HepG2 (cell line): ENCODE measurements at regions not wholly inside any gene's neighbourhood (a gene's known extent, or its start where the extent isn't known, plus 50 kb on each side); places are given as distances from the start of the nearest gene placed in this dataset.

Experiments
- ATAC-seq: fragments of 200-7000 bp; cut with Tn5 transposase; 3 replicates; pipeline ENCODE4 v1.9.1; 2020; ENCODE audit warnings: mild to moderate bottlenecking, moderate library complexity
- BruUV-seq: library from RNA; stranded (reverse); fragments of 400-500 nt; replicated peaks from 2 replicates; lab custom pipeline; 2021; lab: Mats Ljungman, UMichigan
- CTCF ChIA-PET: fragments of 300-600 bp; formaldehyde crosslinking; extraction: SDS; loops from one replicate; lab custom pipeline; 2021; ENCODE audit warnings: low total read pairs, inconsistent platforms, low intra/inter-chr PET ratio; lab: Yijun Ruan, JAX
- POLR2A ChIA-PET: fragments of 350-600 bp; sonication (Branson Sonifier 250); formaldehyde crosslinking; loops from one replicate; lab custom pipeline; 2020; ENCODE audit warnings: antibody characterized with exemption, inconsistent platforms; lab: Yijun Ruan, JAX
- DNase-seq: peaks from one replicate; pipeline ENCODE4 v3.0.0-alpha.2; 2015; ENCODE audit warnings: low spot score
- FAIRE-seq: peaks from 3 replicates; lab custom pipeline; 2011; peaks lifted over from hg19 to GRCh38; lab: Jason Lieb, UNC
- H2AFZ ChIP-seq: one replicate; pipeline ENCODE4 v1.6.1; 2011; ENCODE audit warnings: low read length, inconsistent platforms
- H3K27ac ChIP-seq: fragments of 300-600 bp; 3 replicates; pipeline ENCODE4 v1.8.0; 2011; ENCODE audit warnings: mixed run types, mild to moderate bottlenecking, mixed read lengths, low read length, inconsistent platforms; ENCODE audit not compliant: insufficient read depth; ENCODE audit errors: extremely low read length
- H3K27me3 ChIP-seq, 2 experiments: fragments of 200-600 bp in 1 of 2; 2 replicates in 1 of 2; 3 replicates in 1 of 2; pipeline versions ENCODE4 v1.6.0 to v1.8.0; 2011; ENCODE audit warnings: low read length in 2 of 2, mild to moderate bottlenecking in 2 of 2, moderate library complexity in 2 of 2, inconsistent platforms in 1 of 2; ENCODE audit not compliant: insufficient read depth in 2 of 2, control insufficient read depth in 1 of 2
- H3K36me3 ChIP-seq, 2 experiments: fragments of 200-600 bp in 1 of 2; replicated peaks in 1 of 2; 2 replicates in 1 of 2; 3 replicates in 1 of 2; pipeline versions ENCODE4 v1.5.1 to v1.8.0; 2011; ENCODE audit warnings: low read length in 2 of 2, inconsistent platforms in 1 of 2; ENCODE audit not compliant: insufficient read depth in 2 of 2, control insufficient read depth in 1 of 2
- H3K4me1 ChIP-seq: 2 replicates; pipeline ENCODE4 v1.5.1; 2012; ENCODE audit warnings: low read length, inconsistent platforms; ENCODE audit not compliant: insufficient read depth
- H3K4me2 ChIP-seq: 2 replicates; pipeline ENCODE4 v1.6.0; 2011; ENCODE audit warnings: low read depth, low read length, inconsistent platforms
- H3K4me3 ChIP-seq, 3 experiments: fragments of 200-600 bp in 1 of 3; sonication (generic), shearing (Covaris generic) in 1 of 3; replicated peaks in 1 of 3; 2 replicates each; pipeline ENCODE4 v1.5.1; 2011 to 2016; ENCODE audit warnings: low read length in 3 of 3, inconsistent platforms in 2 of 3, low read depth in 2 of 3, mild to moderate bottlenecking in 2 of 3, control low read depth in 1 of 3, mixed read lengths in 1 of 3; ENCODE audit not compliant: insufficient read depth in 1 of 3
- H3K79me2 ChIP-seq: one replicate; pipeline ENCODE4 v1.6.1; 2011; ENCODE audit warnings: low read length, inconsistent platforms; ENCODE audit not compliant: insufficient read depth
- H3K9ac ChIP-seq: 2 replicates; pipeline ENCODE4 v1.6.0; 2011; ENCODE audit warnings: mild to moderate bottlenecking, low read depth, low read length, inconsistent platforms; ENCODE audit not compliant: insufficient read depth
- H3K9me3 ChIP-seq: 2 replicates; pipeline ENCODE4 v1.5.1; 2012; ENCODE audit warnings: mild to moderate bottlenecking, low read length
- H4K20me1 ChIP-seq: 2 replicates; pipeline ENCODE4 v1.6.0; 2011; ENCODE audit warnings: inconsistent platforms, mild to moderate bottlenecking, low read length, moderate library complexity; ENCODE audit not compliant: insufficient read depth
- BRCA1 ChIP-seq: sonication (generic); formaldehyde crosslinking; IDR thresholded peaks from 2 replicates; pipeline ENCODE4 v1.4.0; 2020; ENCODE audit warnings: missing genetic modification reagents
- CBX5 ChIP-seq: sonication (generic); formaldehyde crosslinking; IDR thresholded peaks from 2 replicates; pipeline ENCODE4 v1.4.0; 2020; ENCODE audit warnings: missing genetic modification reagents, borderline replicate concordance
- ERF ChIP-seq: IDR thresholded peaks from 2 replicates; pipeline ENCODE4 v1.6.1; 2018; ENCODE audit warnings: missing biosample characterization, missing genetic modification reagents
- ETV6 ChIP-seq: sonication (generic); formaldehyde crosslinking; conservative IDR thresholded peaks from 2 replicates; pipeline ENCODE4 v1.4.0; 2020; ENCODE audit warnings: missing genetic modification reagents
- IRX3 ChIP-seq: sonication (generic); formaldehyde crosslinking; IDR thresholded peaks from 2 replicates; pipeline ENCODE4 v1.8.1; 2023; ENCODE audit warnings: mild to moderate bottlenecking, low read depth, missing genetic modification reagents, borderline replicate concordance
- MATR3 ChIP-seq: sonication (generic); formaldehyde crosslinking; IDR thresholded peaks from 2 replicates; pipeline ENCODE4 v1.4.0; 2020; ENCODE audit warnings: missing genetic modification reagents
- SMYD3 ChIP-seq: sonication (generic); formaldehyde crosslinking; IDR thresholded peaks from 2 replicates; pipeline ENCODE4 v1.8.1; 2023; ENCODE audit warnings: mild to moderate bottlenecking, missing genetic modification reagents
- TGIF2 ChIP-seq: IDR thresholded peaks from 2 replicates; pipeline ENCODE4 v1.6.1; 2016; ENCODE audit warnings: control low read depth, missing compliant biosample characterization
- ZFYVE20 ChIP-seq: sonication (generic); formaldehyde crosslinking; IDR thresholded peaks from 2 replicates; pipeline ENCODE4 v1.8.0; 2023; ENCODE audit warnings: low read depth, mild to moderate bottlenecking, moderate library complexity, missing genetic modification reagents, borderline replicate concordance
- ZNF431 ChIP-seq: sonication (generic); formaldehyde crosslinking; IDR thresholded peaks from 2 replicates; pipeline ENCODE4 v1.9.0; 2022; ENCODE audit warnings: missing genetic modification reagents, low read depth, mild to moderate bottlenecking, borderline replicate concordance
- ZNF780A ChIP-seq: sonication (generic); formaldehyde crosslinking; IDR thresholded peaks from 2 replicates; pipeline ENCODE4 v1.8.0; 2022; ENCODE audit warnings: mild to moderate bottlenecking, missing genetic modification reagents, moderate library complexity
- WGBS: methylation state at CpG from one replicate; pipeline ENCODE4 v1.1.6; 2017; ENCODE audit warnings: low lambda C conversion rate; 5-methylcytosine and 5-hydroxymethylcytosine counted together
- in situ Hi-C: cut with HindIII; loops from 2 replicates; pipeline ENCODE4 v1.10.0; 2017; ENCODE audit warnings: low pct_unique_long_range_greater_than_20kb; ENCODE audit not compliant: extremely low pct_ligation_motif_present
- intact Hi-C: fragments of 100-400 bp; cut with micrococcal nuclease; formaldehyde crosslinking; loops from one replicate; pipeline ENCODE4 v1.10.0; 2022; ENCODE audit not compliant: unreplicated experiment
- TF ChIP-seq, protein P1 (sequence below): fragments of 450-650 bp; IDR thresholded peaks from 2 replicates; pipeline ENCODE4 v1.6.1; 2016

- Histone ChIP-seq H3K27me3 (peaks cover 2 to 46% of the 10 kb centered on the region in 2 experiments; a peak in 3 of 5 replicates), H3K36me3 (no peaks in the 10 kb centered on the region), H3K79me2 (no peaks in the 10 kb centered on the region), H3K9me3 (no peaks in the 10 kb centered on the region), H2AFZ (no peak overlapping the region), H3K4me1 (no peaks in the 10 kb centered on the region), H3K27ac (no peak overlapping the region), H3K4me2 (no peak overlapping the region), H4K20me1 (no peaks in the 10 kb centered on the region), H3K9ac (no peak overlapping the region), H3K4me3 (no peak overlapping the region)
- intact Hi-C loops (no loop called here), in situ Hi-C loops (no loop called here)
- TF ChIP-seq TGIF2 (CRISPR knock-in tag) (no peak), ZFYVE20 (no peak), MATR3 (CRISPR knock-in tag) (no peak), BRCA1 (no peak), ERF (no peak), CBX5 (CRISPR knock-in tag) (no peak), IRX3 (CRISPR knock-in tag) (no peak), ZNF780A (CRISPR knock-in tag) (no peak), ETV6 (no peak)
- ChIA-PET POLR2A (no interaction called here), CTCF (no interaction called here)
- FAIRE-seq (no peak), ATAC-seq (no peak), DNase-seq (no peak)
- WGBS = 17% methylated on average over 7 of the region's 12 CpGs
- BruUV-seq = no TSS peak
Measured at GRCh38 chr10:3532644-3533043, 252.4 kb downstream of the KLF6 start.

- no peaks in the 10 kb centered on the region for H3K9me3 ChIP-seq
- H3K9ac ChIP-seq = no peak overlapping the region
- H3K79me2 ChIP-seq = no peaks in the 10 kb centered on the region
- peaks cover 2 to 43% of the 10 kb centered on the region in 2 experiments; a peak in 3 of 5 replicates for H3K27me3 ChIP-seq
- in situ Hi-C loops (no loop called here), intact Hi-C loops (no loop called here)
- H3K27ac ChIP-seq = no peak overlapping the region
- no peaks in the 10 kb centered on the region for H3K36me3 ChIP-seq
- TF ChIP-seq ZNF431 (CRISPR knock-in tag) = no peak
- TF ChIP-seq SMYD3 (CRISPR knock-in tag) = no peak
- TF ChIP-seq, protein P1, sequence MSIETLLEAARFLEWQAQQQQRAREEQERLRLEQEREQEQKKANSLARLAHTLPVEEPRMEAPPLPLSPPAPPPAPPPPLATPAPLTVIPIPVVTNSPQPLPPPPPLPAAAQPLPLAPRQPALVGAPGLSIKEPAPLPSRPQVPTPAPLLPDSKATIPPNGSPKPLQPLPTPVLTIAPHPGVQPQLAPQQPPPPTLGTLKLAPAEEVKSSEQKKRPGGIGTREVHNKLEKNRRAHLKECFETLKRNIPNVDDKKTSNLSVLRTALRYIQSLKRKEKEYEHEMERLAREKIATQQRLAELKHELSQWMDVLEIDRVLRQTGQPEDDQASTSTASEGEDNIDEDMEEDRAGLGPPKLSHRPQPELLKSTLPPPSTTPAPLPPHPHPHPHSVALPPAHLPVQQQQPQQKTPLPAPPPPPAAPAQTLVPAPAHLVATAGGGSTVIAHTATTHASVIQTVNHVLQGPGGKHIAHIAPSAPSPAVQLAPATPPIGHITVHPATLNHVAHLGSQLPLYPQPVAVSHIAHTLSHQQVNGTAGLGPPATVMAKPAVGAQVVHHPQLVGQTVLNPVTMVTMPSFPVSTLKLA = peak; percentile 91
- no peak overlapping the region for H3K4me3 ChIP-seq
- WGBS = 12% methylated on average over 5 of the region's 5 CpGs
- FAIRE-seq (no peak), DNase-seq (no peak), ATAC-seq (no peak)
- H3K4me2 ChIP-seq = no peak overlapping the region
- H3K4me1 ChIP-seq = no peaks in the 10 kb centered on the region
- H2AFZ ChIP-seq = no peak overlapping the region
- ChIA-PET POLR2A (no interaction called here), CTCF (no interaction called here)
- H4K20me1 ChIP-seq = no peaks in the 10 kb centered on the region
- no TSS peak for BruUV-seq
Measured at GRCh38 chr10:3531670-3532069, 253.3 kb downstream of the KLF6 start.
